Osteoblast (primary cell): ENCODE measurements at regions not wholly inside any gene's neighbourhood (a gene's known extent, or its start where the extent isn't known, plus 50 kb on each side); places are given as distances from the start of the nearest gene placed in this dataset.
A peak's percentile ranks its signal among the peaks of the same experiment; 100 is the strongest.
"Not testable (repeated sequence)": the region's sequence is repeated elsewhere in the genome, so short reads cannot be mapped to it uniquely, and the experiment has no call there.

Source experiments
- DNase-seq: peaks from one replicate; pipeline ENCODE4 v3.0.0; 2011; ENCODE audit warnings: low spot score, mixed read lengths; ENCODE audit not compliant: insufficient read length; ENCODE audit errors: missing footprints
- H2AFZ ChIP-seq: 2 replicates; pipeline ENCODE4 v1.6.0; 2011; ENCODE audit warnings: mild to moderate bottlenecking, low read length
- H3K27ac ChIP-seq: 2 replicates; pipeline ENCODE4 v1.5.1; 2011; ENCODE audit warnings: mild to moderate bottlenecking, low read depth, low read length, moderate library complexity
- H3K27me3 ChIP-seq: 2 replicates; pipeline ENCODE4 v1.6.0; 2012; ENCODE audit warnings: mild to moderate bottlenecking, control low read depth, inconsistent platforms, low read length, moderate library complexity; ENCODE audit not compliant: insufficient read depth
- H3K36me3 ChIP-seq: 2 replicates; pipeline ENCODE4 v1.5.1; 2011; ENCODE audit warnings: mild to moderate bottlenecking, low read length, control low read depth, moderate library complexity; ENCODE audit not compliant: insufficient read depth
- H3K4me1 ChIP-seq: 2 replicates; pipeline ENCODE4 v1.5.1; 2011; ENCODE audit warnings: mild to moderate bottlenecking, low read length, control low read depth, moderate library complexity; ENCODE audit not compliant: insufficient read depth
- H3K4me2 ChIP-seq: 2 replicates; pipeline ENCODE4 v1.6.0; 2011; ENCODE audit warnings: mild to moderate bottlenecking, low read length; ENCODE audit not compliant: insufficient read depth
- H3K4me3 ChIP-seq: fragments of 200-600 bp; sonication (generic); 3 replicates; pipeline ENCODE4 v1.5.1; 2012; ENCODE audit warnings: mild to moderate bottlenecking, low read length, inconsistent platforms; ENCODE audit not compliant: insufficient read depth
- H3K79me2 ChIP-seq: 2 replicates; pipeline ENCODE4 v1.6.0; 2012; ENCODE audit warnings: mild to moderate bottlenecking, low read length, control low read depth, inconsistent platforms; ENCODE audit not compliant: insufficient read depth
- H3K9me3 ChIP-seq: 2 replicates; pipeline ENCODE4 v1.5.1; 2011; ENCODE audit warnings: low read depth, low read length, control low read depth
- H4K20me1 ChIP-seq: 2 replicates; pipeline ENCODE4 v1.6.0; 2012; ENCODE audit warnings: mild to moderate bottlenecking, low read length, control low read depth; ENCODE audit not compliant: insufficient read depth
- TF ChIP-seq, protein P1 (sequence below): IDR thresholded peaks from 2 replicates; pipeline ENCODE4 v1.5.1; 2011; ENCODE audit warnings: mild to moderate bottlenecking, low read depth, low read length, moderate library complexity; ENCODE audit errors: extremely low read depth

DNA sequence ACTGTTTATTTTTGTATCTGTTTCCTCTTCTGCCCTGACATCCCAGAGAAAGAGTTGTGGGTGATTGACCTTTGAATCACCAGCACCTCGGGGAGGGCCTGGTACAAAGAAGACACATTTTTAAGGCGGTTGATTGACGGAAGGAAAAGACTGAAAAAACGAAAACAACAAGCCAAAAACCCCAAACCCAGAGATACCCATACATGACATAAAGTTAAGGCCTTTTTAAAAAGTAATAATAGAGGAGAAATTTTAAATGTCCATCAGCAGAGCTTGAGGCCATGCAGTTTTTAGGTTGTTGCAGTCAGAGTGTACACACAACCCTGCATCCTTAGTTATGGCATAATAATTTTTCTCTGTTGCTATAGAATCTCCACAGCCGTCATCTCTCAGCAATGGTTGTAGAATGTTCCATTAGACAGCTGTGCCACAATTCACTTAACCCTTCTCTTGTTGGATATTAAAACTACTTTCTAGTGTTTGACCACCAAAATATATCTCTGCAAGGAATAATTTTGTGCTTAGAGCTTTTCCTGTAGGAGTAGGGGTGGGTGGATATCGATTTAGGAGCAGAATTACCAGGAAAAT lies 110.2 kb downstream of the GNL3L start:
- DNase-seq = no peak
- Histone ChIP-seq H3K9me3 (no peaks in the 10 kb centered on the region), H2AFZ (peak overlapping the region; percentile 59), H3K36me3 (no peaks in the 10 kb centered on the region), H4K20me1 (no peaks in the 10 kb centered on the region), H3K27ac (peak overlapping the region; percentile 90), H3K4me2 (peak overlapping the region; percentile 63), H3K4me1 (no peaks in the 10 kb centered on the region), H3K27me3 (no peaks in the 10 kb centered on the region), H3K79me2 (no peaks in the 10 kb centered on the region), H3K4me3 (peak overlapping the region; percentile 52)
- TF ChIP-seq, protein P1, sequence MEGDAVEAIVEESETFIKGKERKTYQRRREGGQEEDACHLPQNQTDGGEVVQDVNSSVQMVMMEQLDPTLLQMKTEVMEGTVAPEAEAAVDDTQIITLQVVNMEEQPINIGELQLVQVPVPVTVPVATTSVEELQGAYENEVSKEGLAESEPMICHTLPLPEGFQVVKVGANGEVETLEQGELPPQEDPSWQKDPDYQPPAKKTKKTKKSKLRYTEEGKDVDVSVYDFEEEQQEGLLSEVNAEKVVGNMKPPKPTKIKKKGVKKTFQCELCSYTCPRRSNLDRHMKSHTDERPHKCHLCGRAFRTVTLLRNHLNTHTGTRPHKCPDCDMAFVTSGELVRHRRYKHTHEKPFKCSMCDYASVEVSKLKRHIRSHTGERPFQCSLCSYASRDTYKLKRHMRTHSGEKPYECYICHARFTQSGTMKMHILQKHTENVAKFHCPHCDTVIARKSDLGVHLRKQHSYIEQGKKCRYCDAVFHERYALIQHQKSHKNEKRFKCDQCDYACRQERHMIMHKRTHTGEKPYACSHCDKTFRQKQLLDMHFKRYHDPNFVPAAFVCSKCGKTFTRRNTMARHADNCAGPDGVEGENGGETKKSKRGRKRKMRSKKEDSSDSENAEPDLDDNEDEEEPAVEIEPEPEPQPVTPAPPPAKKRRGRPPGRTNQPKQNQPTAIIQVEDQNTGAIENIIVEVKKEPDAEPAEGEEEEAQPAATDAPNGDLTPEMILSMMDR = no peak

DNA sequence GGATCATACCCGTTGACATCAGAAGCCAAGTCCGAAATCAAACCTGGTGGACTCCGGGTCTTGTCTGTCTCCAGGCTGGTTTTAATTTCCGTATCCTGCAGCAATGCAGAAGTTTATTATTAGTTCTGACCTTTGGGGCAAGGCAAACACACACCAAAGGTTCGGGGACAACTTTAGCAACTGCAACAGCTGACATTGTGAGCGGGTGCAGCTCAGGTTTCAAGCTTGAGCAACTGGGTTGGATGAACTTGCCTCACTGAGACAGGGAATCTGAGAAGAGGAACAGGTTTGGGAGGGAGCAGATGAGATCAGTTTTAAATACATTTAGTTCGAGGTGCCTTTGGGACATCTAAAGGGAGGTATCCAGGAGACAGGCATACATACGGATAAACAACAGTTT lies 110.7 kb downstream of the GNL3L start:
- no peak overlapping the region for H3K4me2 ChIP-seq
- no peak for DNase-seq
- H3K79me2 ChIP-seq = no peaks in the 10 kb centered on the region
- H4K20me1 ChIP-seq = no peaks in the 10 kb centered on the region
- TF ChIP-seq, protein P1 = no peak
- no peak overlapping the region for H2AFZ ChIP-seq
- H3K9me3 ChIP-seq = no peaks in the 10 kb centered on the region
- H3K27ac ChIP-seq = no peak overlapping the region
- H3K4me1 ChIP-seq = no peaks in the 10 kb centered on the region
- no peaks in the 10 kb centered on the region for H3K36me3 ChIP-seq
- no peaks in the 10 kb centered on the region for H3K27me3 ChIP-seq
- H3K4me3 ChIP-seq = no peak overlapping the region

DNA sequence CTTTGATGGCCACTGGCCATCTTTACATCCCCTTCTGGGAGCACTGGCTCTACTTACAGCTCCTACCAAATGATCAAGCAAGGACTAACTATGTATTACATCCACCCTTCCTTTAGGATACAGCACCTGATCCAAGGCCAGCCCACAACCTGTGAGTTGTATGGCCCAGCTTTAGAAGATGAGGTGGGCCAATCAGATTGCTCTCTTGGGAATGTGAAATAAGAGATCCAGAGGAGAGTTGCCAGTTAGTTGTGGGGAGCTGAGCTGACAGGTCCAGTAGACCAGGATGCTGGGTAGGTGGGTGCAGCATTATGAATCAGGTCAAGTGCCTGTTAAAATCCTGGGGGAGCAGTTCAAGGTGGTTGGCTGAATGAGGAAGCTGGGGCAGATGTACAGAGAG lies 111.5 kb downstream of the GNL3L start:
- no peak overlapping the region for H3K4me3 ChIP-seq
- no peaks in the 10 kb centered on the region for H3K36me3 ChIP-seq
- no peaks in the 10 kb centered on the region for H3K9me3 ChIP-seq
- no peaks in the 10 kb centered on the region for H3K79me2 ChIP-seq
- TF ChIP-seq, protein P1 = no peak
- no peaks in the 10 kb centered on the region for H3K4me1 ChIP-seq
- no peak overlapping the region for H3K27ac ChIP-seq
- no peak overlapping the region for H3K4me2 ChIP-seq
- H2AFZ ChIP-seq = no peak overlapping the region
- H4K20me1 ChIP-seq = no peaks in the 10 kb centered on the region
- H3K27me3 ChIP-seq = no peaks in the 10 kb centered on the region
- DNase-seq = peak; percentile 34

DNA sequence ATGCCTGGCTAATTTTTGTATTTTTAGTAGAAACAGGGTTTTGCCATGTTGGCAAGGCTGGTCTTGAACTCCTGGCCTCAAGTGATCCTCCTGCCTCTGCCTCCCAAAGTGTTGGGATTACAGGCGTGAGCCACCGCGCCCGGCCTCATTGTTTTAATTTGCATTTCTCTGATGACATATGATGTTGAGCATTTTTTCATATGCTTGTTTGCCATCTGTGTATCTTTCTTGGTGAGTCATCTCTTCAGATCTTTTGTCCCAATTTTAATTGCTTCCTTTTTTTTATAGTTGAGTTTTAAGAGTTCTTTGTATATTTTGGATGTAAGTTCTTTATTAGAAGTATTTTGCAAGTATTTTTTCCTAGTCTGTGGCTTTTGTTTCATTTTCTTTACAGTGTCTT lies 117.6 kb downstream of the GNL3L start:
- not testable (repeated sequence) for H3K36me3 ChIP-seq, H3K79me2 ChIP-seq, H3K27ac ChIP-seq, H3K4me2 ChIP-seq, H3K27me3 ChIP-seq, H2AFZ ChIP-seq, DNase-seq, H3K4me1 ChIP-seq, H4K20me1 ChIP-seq, H3K4me3 ChIP-seq, H3K9me3 ChIP-seq
